HG03521 (cell line): ENCODE measurements at regions not wholly inside any gene's neighbourhood (a gene's known extent, or its start where the extent isn't known, plus 50 kb on each side); places are given as distances from the start of the nearest gene placed in this dataset.
"Not testable (repeated sequence)": the region's sequence is repeated elsewhere in the genome, so short reads cannot be mapped to it uniquely, and the experiment has no call there.

ENCODE experiments used
- ATAC-seq: cut with Tn5 transposase; IDR thresholded peaks from one replicate; pipeline ENCODE4 v1.9.1; 2021; ENCODE audit warnings: mild to moderate bottlenecking, moderate library complexity; ENCODE audit not compliant: unreplicated experiment

DNA sequence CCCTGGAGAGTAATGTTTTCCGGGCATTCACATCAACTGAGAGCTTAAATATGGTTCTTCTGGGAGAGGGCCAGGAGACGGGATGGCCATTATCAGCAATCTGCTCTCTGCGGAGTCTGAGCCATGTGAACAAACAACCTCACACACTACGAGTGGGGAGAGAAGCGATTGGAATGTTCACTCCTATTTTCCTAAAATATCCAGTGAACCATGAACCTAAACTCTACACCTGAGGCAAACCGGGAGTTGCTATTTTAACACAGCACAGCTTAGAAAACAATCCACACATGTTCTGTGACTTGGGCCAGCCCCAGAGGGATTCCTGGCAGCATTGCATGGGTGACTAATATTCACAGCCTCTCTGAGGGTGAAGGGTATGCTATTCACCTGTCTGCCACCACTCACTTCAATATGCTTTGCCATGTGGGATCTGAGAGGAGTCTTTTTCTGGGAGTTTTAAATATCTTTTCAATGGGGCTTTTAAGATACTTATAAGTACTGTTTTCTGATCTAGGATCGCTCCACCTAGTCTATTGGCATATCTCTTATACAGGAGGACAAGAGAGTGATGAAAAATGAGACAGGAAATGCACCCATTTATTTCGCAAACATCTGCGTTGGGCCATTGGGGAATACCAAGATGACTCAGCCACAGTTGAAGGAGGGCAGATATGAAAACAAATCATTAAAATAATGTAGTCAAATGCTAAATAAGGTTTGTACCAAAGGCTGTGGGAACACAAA lies 72.6 kb upstream of the SERP2 start:
- ATAC-seq: no peak

DNA sequence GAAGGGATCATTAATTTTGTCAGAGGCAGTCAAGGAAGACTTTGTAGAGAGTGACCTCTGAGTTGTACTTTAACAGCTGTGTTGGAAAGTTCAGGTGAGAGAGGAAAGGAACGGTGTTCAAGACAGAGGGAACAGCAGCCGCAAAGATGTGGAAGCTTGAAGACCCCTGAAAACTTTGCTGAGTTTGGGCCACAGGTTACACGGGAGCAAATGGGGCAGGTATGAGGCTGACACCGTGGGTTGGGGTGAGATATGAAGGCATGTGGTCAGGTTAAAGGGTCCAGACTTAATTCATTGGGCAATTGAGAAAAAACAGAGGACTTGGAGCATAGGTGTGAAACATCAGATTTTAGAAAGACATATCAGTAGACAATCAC lies 72.0 kb upstream of the SERP2 start:
- no peak for ATAC-seq

DNA sequence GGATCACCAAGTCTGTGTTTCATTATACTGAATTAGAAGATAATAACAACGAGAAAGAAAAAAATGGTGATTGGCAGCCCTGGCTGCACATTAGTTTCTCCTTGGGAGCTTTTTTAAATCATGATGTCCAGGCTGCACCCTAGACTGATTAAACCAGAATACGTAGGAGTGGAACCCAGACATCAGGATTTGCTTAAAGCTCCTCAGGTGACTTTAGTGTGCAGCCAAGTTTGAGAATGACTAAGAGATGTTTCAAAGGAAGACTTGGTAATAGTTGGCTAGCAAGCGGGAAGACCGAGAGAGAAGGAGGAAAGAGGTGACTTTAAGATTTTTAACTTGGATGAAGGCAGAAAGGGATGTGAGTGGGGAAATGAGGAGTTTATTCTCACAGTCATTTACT lies 71.4 kb upstream of the SERP2 start:
- no peak for ATAC-seq

DNA sequence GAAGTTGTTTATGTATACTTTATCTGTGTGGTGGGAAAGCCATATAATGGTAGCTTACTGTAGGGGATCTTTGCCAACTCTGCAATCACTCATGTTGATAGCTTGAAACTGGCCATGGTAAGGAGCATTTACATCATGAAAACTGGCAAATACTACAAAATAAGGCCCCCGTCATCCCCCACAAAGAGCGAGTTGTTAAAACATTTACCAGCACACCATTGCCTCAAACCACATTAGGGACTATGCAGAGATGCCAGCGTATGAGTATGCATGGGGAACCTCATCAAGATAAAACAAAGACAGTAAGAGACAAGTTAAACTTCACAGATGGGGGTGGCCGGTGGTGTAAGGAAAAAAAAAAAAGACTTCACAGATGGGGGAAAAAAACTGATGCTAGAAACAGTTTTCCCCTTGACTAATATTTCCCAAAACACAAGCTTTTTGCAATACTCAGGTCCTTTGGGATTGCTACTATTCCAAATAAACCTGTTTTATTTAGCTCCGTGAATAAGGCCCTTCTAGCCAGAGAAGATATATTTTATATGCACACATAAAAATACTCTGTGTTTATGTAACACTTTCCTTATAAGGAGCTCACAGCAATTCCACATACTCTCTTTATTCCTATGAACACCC lies 70.6 kb upstream of the SERP2 start:
- no peak for ATAC-seq

DNA sequence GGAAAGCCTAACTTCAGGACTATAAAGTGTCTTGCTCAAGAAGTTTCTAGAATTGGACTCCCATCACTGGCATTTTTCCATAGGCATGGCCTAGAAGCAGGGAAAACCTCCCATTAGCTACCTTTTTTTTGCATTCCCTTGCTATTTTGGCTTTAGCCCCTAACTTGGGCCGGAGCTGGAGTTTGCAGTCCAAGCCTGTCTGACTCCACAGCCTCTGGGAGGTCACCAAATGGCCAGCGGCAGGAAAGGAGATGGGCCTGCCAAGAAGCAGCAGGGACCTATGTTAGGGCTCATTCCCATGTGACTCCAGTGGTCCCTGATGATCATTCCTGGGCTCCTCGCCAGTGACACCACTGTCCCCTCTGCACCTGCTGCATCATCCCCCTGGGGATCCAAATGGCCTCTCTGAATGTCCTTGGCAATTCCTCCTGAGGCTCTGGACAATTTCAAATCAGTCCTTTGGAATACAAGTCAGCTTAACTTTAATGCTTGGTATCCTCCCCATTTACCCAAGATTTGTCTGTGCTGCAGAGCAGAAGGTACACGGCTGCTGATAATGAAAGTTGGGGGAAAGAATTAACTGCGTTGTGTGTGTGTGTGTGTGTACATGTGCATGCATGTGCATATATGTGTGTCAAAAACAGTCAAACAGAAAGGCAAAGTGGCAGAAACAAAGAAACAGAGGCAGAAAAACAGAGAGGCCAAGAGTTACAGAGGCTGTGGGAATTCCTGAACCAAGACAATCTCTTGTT lies 69.8 kb upstream of the SERP2 start:
- no peak for ATAC-seq

GRCh38 chr13:44304433-44304725 lies 69.2 kb upstream of the SERP2 start:
- no peak for ATAC-seq

GRCh38 chr13:44305286-44305685 lies 68.3 kb upstream of the SERP2 start:
- no peak for ATAC-seq

- no peak for ATAC-seq
Measured at GRCh38 chr13:44305917-44306370, 67.7 kb upstream of the SERP2 start.

GRCh38 chr13:44306371-44307192 lies 67.0 kb upstream of the SERP2 start:
- ATAC-seq: no peak

- no peak for ATAC-seq
Measured at GRCh38 chr13:44307255-44307654, 66.4 kb upstream of the SERP2 start.

GRCh38 chr13:44307844-44308243 lies 65.8 kb upstream of the SERP2 start:
- ATAC-seq: no peak

GRCh38 chr13:44308352-44308751 lies 65.3 kb upstream of the SERP2 start:
- no peak for ATAC-seq

- no peak for ATAC-seq
Measured at GRCh38 chr13:44309794-44310757, 63.5 kb upstream of the SERP2 start.

DNA sequence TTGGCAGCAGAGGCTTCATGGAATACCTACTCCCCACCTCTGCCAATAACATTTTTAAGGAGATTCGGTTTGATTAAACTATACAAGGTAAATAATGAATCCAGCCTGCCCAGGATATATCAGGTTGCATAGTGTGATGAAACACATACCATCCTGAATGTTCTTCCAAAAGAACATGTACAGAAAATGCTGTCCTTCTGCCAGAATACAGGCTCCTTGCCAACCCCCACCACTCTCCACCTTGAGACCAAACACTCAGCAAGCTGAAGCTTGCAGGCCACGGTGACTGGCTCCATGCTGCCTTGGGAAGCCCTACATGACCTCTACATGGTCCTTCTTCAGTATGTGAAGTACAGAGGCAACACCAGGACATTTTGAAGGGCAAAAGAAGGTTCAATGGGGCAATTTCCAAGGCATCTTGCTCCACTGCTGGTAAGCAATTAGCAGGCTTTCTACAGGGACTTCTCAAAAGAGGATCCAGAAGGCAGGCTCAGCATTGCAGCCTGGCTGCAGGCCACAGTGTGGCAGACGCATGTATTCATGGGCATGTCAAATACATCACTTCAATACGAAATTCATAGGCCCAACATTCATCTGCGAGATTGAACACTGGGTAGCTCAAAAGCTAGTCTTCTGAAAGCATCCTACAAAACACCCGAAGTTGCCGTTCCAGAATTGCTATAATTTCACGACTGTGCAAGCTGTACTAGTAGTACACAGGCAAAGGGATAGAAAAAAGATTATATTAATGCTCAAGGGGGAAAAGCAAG lies 62.4 kb upstream of the SERP2 start:
- ATAC-seq: no peak

DNA sequence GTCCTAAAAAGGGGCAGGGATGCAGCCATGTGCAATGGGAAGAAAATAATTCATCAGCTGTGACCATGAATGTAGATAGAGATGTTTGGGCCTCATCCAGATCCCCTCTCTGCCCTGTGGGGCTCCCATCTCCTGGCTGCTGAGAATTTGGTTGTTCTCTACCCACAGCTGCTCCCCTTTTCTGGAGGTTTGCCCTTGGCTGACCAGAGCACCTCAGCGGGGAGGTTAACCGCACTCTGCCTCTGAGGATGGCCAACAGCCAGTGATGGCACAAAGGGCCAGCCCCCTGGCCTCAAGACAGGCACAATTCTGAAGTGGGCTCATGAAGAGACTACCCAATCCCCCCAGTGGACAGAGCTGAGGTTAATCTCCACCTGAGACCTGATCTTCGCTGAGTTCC lies 61.5 kb upstream of the SERP2 start:
- ATAC-seq: no peak

GRCh38 chr13:44312834-44313551 lies 60.6 kb upstream of the SERP2 start:
- ATAC-seq: no peak

- ATAC-seq: no peak
Measured at GRCh38 chr13:44313674-44314073, 60.0 kb upstream of the SERP2 start.

- not testable (repeated sequence) for ATAC-seq
Measured at GRCh38 chr13:44314160-44314559, 59.5 kb upstream of the SERP2 start.

DNA sequence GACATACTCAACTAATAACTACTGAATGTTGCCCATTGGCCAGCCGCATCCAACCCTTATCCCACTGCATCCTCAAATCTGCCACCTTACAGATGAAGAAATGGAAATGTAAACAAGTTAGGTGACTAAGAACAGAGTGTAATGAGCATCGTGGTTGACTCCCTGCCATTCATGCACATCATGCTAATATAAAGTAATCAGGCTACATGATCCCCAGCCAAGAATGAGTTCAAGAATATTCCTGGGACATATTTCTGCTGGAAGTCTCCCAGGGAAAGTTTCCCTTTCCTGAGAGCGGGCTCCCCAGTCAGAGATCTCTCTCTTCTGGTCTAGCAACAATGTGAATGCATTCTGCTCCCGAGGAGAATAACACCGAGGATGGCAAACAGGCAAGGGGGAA lies 55.9 kb upstream of the SERP2 start:
- no peak for ATAC-seq
